ENCODE measurements at regions not wholly inside any gene's neighbourhood (a gene's known extent, or its start where the extent isn't known, plus 50 kb on each side); places are given as distances from the start of the nearest gene placed in this dataset.

- no peak for TF ChIP-seq CTCF (IDR thresholded peaks at IDR 0.05)
- no peak for TF ChIP-seq POLR2A (IDR thresholded peaks at IDR 0.05)
Observed at GRCh38 chr11:113578715-113579250, 103.6 kb upstream of the DRD2 start.
